ENCODE measurements at regions not wholly inside any gene's neighbourhood (a gene's known extent, or its start where the extent isn't known, plus 50 kb on each side); places are given as distances from the start of the nearest gene placed in this dataset.

- DNase-seq (ENCODE audit: low read depth in 1 of 2, low spot score in 1 of 2) (no peak), FAIRE-seq (no peak), ATAC-seq (no peak)
- TF ChIP-seq CBX2 (IDR thresholded peaks at IDR 0.05; ENCODE audit: borderline replicate concordance, low read depth), result no peak
- TF ChIP-seq ELK1 (IDR thresholded peaks at IDR 0.05; ENCODE audit: low read depth, low read length), result no peak
- no peak for TF ChIP-seq MAFK (IDR thresholded peaks at IDR 0.05; ENCODE audit: partially characterized antibody)
- no peak for TF ChIP-seq HDAC2 (IDR thresholded peaks at IDR 0.05)
- TF ChIP-seq JUN (IDR thresholded peaks at IDR 0.05), result no peak
- no peak for TF ChIP-seq ZFP36 (IDR thresholded peaks at IDR 0.05; ENCODE audit: borderline replicate concordance, partially characterized antibody)
- no peak for TF ChIP-seq EP300 (IDR thresholded peaks at IDR 0.05)
- no peak for TF ChIP-seq ATOH8 (CRISPR knock-in tag; IDR thresholded peaks at IDR 0.05; ENCODE audit: low read depth)
- no peak for TF ChIP-seq ZSCAN20 (CRISPR knock-in tag; IDR thresholded peaks at IDR 0.05)
- no peak for TF ChIP-seq KDM1A (IDR thresholded peaks at IDR 0.05; ENCODE audit: low read depth)
- TF ChIP-seq CHD2 (IDR thresholded peaks at IDR 0.05; ENCODE audit: low read length, partially characterized antibody), result no peak
- no peak for TF ChIP-seq FOXS1 (CRISPR knock-in tag; IDR thresholded peaks at IDR 0.05)
- TF ChIP-seq CEBPB (IDR thresholded peaks at IDR 0.05), result no peak
- TF ChIP-seq RCOR1 (IDR thresholded peaks at IDR 0.05; ENCODE audit: low read depth, low read length), result no peak
- no peak for TF ChIP-seq ESRRA (IDR thresholded peaks at IDR 0.05; ENCODE audit: borderline replicate concordance, low read length)
- no peak for TF ChIP-seq CTCF (IDR thresholded peaks at IDR 0.05)
- TF ChIP-seq, protein P1, sequence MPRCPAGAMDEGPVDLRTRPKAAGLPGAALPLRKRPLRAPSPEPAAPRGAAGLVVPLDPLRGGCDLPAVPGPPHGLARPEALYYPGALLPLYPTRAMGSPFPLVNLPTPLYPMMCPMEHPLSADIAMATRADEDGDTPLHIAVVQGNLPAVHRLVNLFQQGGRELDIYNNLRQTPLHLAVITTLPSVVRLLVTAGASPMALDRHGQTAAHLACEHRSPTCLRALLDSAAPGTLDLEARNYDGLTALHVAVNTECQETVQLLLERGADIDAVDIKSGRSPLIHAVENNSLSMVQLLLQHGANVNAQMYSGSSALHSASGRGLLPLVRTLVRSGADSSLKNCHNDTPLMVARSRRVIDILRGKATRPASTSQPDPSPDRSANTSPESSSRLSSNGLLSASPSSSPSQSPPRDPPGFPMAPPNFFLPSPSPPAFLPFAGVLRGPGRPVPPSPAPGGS (IDR thresholded peaks at IDR 0.05), result no peak
- TF ChIP-seq JUNB (IDR thresholded peaks at IDR 0.05), result no peak
- no peak for TF ChIP-seq RAD21 (conservative IDR thresholded peaks at IDR 0.05 in 1 of 2, IDR thresholded peaks at IDR 0.05 in 1 of 2)
- Histone ChIP-seq H3K4me1 (peaks cover 3% of the 10 kb centered on the region; the same call in 1 of the 3 replicates), H3K27ac (no peak overlapping the region), H3K9me3 (no peaks in the 10 kb centered on the region), H3K4me2 (no peak overlapping the region), H3K4me3 (no peak overlapping the region)
- ChIA-PET CTCF (no interaction called here), POLR2A (no interaction called here)
- 52% methylated on average over 2 of the region's 2 CpGs for WGBS (ENCODE audit: missing lambda C conversion rate)
Observed at GRCh38 chr14:51145246-51145645, 50.3 kb upstream of the TRIM9 start.

GRCh38 chr14:51147183-51147582 is 52.3 kb upstream of the TRIM9 start:
- no peak for DNase-seq (ENCODE audit: low read depth in 1 of 2, low spot score in 1 of 2)
- Histone ChIP-seq H3K9me3 (no peaks in the 10 kb centered on the region), H3K27ac (no peak overlapping the region), H3K4me2 (no peak overlapping the region), H3K4me1 (peaks cover 3% of the 10 kb centered on the region; the same call in 1 of the 3 replicates), H3K4me3 (no peak overlapping the region)
- no peak for ATAC-seq
- POLR2A ChIA-PET, result no interaction called here
- 54% methylated on average over 1 of the region's 1 CpG for WGBS (ENCODE audit: missing lambda C conversion rate)
- CTCF ChIA-PET, result interaction anchor here (0.9 kb wide), 1 partner anchor 143 kb away, joined by 3 read pairs; no protein-coding TSS in a partner anchor
- FAIRE-seq, result no peak
- no peak for TF ChIP-seq SREBF2 (IDR thresholded peaks at IDR 0.05)
- no peak for TF ChIP-seq ZSCAN20 (CRISPR knock-in tag; IDR thresholded peaks at IDR 0.05)
- TF ChIP-seq PHF8 (IDR thresholded peaks at IDR 0.05; ENCODE audit: borderline replicate concordance, low read depth), result no peak
- TF ChIP-seq ZNF302 (CRISPR knock-in tag; IDR thresholded peaks at IDR 0.05), result no peak
- no peak for TF ChIP-seq POLR2AphosphoS2 (conservative IDR thresholded peaks at IDR 0.05; ENCODE audit: low read length)
- TF ChIP-seq CEBPB (IDR thresholded peaks at IDR 0.05), result peak; percentile 33 to 65; a peak in 2 of 4 replicates
- TF ChIP-seq, protein P2, sequence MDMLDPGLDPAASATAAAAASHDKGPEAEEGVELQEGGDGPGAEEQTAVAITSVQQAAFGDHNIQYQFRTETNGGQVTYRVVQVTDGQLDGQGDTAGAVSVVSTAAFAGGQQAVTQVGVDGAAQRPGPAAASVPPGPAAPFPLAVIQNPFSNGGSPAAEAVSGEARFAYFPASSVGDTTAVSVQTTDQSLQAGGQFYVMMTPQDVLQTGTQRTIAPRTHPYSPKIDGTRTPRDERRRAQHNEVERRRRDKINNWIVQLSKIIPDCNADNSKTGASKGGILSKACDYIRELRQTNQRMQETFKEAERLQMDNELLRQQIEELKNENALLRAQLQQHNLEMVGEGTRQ (IDR thresholded peaks at IDR 0.05), result no peak

All from A549 (cell line).